OCI-LY7 (cell line): ENCODE measurements at regions not wholly inside any gene's neighbourhood (a gene's known extent, or its start where the extent isn't known, plus 50 kb on each side); places are given as distances from the start of the nearest gene placed in this dataset.

ENCODE experiments used
- EZH2phosphoT487 ChIP-seq: fragments of 200-600 bp; sonication (generic); IDR thresholded peaks from 2 replicates; pipeline ENCODE4 v1.6.1; 2018; ENCODE audit warnings: low read depth, borderline replicate concordance, mild to moderate bottlenecking, mixed run types, antibody characterized with exemption, low read length, moderate library complexity, mixed read lengths
- TF ChIP-seq, protein P1 (sequence below): fragments of 200-600 bp; sonication (generic); conservative IDR thresholded peaks from 2 replicates; pipeline ENCODE4 v1.5.1; 2014; ENCODE audit warnings: mild to moderate bottlenecking, antibody characterized with exemption, low read length, moderate library complexity, mixed read lengths

DNA sequence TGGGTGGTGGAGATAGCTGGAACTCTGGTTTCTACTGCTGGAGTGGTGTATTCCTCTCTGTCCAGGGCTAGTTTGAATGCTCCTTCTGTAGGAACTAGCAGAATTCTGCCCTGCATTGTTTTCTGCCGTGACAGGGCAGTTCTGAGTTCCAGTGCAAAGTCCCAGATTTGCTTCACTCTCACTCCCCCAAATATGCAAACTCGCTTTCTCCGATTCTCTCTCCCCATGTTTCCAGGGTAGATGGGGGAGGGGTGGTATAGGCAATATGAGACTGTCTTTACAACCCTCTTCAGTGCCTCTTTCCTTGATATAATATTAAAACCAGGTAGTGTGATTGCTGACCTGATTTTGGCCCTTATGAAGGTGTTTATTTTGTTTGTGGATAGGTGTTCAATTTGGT, 693.3 kb upstream of the GRM3 start:
- TF ChIP-seq, protein P1, sequence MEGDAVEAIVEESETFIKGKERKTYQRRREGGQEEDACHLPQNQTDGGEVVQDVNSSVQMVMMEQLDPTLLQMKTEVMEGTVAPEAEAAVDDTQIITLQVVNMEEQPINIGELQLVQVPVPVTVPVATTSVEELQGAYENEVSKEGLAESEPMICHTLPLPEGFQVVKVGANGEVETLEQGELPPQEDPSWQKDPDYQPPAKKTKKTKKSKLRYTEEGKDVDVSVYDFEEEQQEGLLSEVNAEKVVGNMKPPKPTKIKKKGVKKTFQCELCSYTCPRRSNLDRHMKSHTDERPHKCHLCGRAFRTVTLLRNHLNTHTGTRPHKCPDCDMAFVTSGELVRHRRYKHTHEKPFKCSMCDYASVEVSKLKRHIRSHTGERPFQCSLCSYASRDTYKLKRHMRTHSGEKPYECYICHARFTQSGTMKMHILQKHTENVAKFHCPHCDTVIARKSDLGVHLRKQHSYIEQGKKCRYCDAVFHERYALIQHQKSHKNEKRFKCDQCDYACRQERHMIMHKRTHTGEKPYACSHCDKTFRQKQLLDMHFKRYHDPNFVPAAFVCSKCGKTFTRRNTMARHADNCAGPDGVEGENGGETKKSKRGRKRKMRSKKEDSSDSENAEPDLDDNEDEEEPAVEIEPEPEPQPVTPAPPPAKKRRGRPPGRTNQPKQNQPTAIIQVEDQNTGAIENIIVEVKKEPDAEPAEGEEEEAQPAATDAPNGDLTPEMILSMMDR: no peak
- no peak for TF ChIP-seq EZH2phosphoT487
